Stimulated activated CD8-positive, alpha-beta memory T cell treated with anti-CD3 and anti-CD28 coated beads, Interleukin-4, amount 100 ng/mL, for 24 hours (primary cell): ENCODE measurements at regions not wholly inside any gene's neighbourhood (a gene's known extent, or its start where the extent isn't known, plus 50 kb on each side); places are given as distances from the start of the nearest gene placed in this dataset.
"Not testable (repeated sequence)": the region's sequence is repeated elsewhere in the genome, so short reads cannot be mapped to it uniquely, and the experiment has no call there.

Experiments
- DNase-seq: peaks from one replicate; pipeline ENCODE4 v3.0.0-alpha.2; 2020; ENCODE audit warnings: low read depth

DNA sequence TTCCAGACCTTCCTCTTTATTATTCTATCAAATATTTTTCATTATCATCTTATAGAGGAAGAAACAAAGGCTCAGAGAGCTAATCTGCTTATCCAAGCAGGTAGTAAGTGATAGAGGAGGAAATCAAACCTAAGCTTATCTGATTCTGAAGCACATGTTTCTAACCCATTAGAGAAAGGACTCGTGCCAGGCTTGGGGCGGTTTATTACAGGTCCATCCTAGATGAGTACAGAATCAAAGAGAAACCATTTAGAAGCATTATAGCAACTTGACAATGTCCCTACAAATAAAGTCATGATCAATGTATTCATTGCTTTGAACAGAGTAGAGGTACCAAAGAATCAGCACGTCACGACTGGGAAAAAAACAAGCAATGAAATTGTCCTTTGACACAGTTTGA, 303.0 kb downstream of the CYRIA start:
- no peak for DNase-seq

DNA sequence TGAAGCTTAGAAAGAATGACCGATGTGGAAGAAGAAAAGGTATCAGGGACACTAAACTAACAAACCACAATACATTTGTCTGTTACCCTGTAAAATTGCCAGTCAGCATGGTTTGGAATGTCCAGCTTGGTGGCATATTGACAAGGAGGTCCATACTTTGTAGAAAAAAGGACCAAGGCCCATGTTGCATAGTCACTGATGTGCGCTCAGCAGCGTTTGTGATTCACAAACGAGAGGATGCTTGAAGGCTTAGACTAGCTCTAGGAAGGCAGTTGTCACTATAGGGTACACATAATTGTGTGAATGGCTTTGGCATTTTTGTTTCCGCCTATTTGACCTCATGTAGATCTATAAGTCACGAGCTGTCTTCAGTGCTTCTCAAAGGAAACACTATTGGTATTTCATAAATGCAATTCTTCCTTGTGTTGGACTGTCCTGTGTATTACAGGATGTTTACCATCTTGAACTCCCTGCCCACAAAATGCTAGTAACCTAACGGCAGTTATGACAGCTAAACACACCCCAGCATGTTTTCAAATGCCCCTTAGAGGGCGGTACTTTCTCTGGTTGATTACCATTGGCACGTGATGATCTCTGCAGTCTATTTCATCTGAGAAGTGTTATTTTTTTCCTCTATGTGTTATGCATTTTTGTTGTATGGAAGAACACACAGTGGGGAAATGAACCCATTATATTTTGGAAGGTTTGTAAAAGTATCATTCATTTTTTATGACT, 304.2 kb downstream of the CYRIA start:
- no peak for DNase-seq

DNA sequence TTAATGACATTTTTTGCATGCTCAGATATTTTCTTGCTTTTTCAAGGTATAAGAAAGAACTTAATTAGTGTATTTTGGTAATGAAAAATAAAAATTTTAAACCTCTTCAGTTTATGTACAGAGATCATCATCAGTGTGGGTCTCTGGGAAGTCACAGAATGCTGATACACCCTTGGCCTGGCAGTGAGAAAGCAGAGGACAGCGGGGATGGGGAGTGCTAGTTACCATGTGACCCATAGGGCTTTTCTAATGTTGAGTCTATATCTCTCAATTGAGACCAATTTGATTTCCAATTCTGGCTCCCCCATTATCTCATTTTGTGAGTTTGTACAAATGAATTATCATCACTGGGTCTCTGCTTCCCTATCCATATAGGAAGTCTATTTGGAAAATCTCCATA, 305.7 kb downstream of the CYRIA start:
- no peak for DNase-seq

DNA sequence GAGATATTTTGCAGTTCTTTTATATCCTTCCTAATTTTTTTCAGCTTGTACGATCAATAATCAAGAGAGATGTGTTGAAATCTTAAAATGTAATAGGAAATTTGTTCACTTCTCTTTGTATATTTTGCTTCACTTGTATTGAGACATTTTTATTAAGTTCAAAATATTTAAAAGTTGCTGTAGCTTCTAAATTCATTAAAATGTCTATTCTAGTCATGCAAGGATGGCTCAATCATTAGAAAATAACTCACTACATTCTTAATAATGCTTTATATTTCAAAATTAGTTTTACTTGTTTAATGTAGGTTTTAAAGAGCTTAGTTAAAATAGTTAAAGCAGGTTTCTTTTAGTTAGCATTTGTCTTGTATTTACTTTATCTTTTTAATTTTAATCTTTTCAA, 308.4 kb downstream of the CYRIA start:
- no peak for DNase-seq

DNA sequence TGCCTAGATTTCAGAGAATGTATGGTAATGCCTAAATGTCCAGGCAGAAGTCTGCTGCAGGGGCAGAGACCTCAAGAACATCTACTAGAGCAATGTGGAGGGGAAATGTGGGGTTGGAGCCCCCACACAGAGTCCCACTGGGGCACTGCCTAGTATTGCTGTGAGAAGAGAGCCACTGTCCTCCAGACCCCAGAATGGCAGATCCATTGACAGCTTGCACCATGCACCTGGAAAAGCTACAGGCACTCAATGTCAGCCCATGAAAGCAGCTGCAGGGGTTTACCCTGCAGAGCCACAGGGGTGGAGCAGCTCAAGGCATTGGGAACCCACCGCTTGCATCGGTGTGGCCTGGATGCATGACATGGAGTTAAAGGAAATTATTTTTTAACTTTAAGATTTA, 314.1 kb downstream of the CYRIA start:
- no peak for DNase-seq

DNA sequence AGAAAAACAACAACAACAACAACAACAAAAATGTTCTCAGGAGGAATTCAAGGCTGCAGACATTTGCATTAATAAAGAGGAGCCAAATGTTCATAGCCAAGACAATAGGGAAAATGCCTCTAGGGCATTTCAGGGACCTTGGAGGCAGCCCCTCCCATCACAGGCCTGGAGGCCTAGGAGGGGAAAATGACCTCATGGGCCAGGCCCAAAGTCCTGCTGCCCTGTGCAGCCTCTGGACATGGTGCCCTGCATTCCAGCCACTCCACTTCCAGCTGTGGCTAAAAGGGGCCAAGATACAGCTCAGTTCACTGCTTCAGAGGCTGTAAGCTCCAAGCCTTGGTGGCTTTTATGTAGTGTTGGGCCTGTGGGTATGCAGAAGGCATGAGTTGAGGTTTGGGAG, 314.5 kb downstream of the CYRIA start:
- no peak for DNase-seq

DNA sequence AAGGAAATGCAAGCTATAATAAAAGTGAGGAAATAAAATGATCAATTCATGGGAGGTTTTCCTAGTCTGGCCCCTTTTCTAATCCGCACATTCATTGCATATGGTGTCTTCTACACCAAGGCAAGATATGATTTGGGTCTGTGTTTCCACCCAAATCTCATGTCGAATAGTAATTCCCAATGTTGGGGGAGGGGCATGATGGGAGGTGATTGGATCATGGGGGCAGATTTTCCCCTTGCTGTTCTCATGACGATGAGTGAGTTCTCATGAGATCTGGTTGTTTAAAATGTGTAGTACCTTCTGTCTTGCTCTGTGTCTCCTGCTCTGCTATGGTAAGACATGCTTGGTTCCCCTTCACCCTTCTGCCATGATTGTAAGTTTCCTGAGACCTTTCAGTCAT, 315.4 kb downstream of the CYRIA start:
- DNase-seq: no peak

DNA sequence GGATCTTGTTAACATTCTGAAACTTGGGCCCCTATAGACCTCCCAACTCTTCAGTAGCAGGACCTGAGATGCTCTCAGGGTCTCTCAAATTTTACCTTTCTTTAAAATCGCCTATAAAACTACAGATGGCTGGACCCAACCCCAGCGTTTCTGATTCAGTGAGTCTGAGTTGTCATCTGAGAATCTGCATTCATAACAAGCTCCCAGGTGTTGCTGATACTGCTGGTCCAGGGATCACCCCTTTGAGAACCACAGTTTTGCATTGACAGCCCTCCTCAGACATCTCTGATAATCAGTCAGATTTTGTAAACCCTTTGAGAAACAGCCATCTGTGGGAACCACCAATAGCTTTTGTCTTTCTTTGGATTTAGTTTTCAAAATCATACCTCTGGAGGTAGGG, 315.8 kb downstream of the CYRIA start:
- no peak for DNase-seq

DNA sequence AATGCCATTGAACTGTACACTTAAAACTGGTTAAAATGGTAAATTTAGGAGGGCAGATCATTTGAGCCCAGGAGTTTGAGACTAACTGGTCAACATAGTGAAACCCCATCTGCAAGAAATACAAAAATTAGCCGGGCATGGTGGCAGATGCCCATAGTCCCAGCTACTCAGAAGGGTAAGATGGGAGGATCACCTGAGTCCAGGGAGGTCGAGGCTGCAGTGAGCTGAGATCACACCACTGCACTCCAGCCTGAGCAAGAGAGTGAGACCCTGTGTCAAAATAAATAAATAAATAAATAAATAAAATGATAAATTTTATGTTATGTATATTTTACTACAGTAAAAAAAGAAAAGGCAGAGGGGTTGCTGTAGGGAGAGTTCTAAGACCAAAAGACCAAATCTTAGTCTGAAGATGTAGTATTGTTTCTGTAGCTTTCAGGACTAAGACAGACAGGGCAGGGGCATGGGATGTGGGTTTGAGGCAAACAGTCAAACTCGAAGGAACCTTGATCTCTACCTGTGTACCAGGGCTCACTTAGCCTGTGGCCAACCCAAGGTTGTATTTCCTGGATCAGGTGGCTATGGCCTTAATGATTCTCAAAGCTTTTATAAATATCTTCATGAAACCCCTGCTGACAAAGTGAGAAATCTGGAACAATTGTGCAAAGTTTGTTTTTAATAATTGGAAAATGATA, 316.7 kb downstream of the CYRIA start:
- no peak for DNase-seq

DNA sequence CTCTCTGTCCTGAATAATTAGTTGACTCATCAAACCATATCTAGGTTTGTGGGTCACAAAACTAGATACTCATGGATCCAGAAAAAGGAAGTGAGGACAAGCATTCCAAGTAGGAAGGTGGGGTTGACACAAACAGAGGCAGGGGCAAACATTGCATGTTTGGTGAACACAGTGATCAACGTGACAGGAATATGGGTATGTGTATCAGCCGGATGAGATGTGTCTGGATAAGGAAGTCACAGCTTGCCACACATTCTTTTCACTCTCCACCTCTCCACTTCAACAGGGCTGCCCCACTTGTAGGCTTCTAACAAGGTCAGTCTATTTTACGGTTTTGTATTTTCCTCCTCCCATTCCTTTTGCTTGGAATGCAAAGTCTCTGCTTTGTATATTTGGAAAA, 319.0 kb downstream of the CYRIA start:
- DNase-seq: no peak

DNA sequence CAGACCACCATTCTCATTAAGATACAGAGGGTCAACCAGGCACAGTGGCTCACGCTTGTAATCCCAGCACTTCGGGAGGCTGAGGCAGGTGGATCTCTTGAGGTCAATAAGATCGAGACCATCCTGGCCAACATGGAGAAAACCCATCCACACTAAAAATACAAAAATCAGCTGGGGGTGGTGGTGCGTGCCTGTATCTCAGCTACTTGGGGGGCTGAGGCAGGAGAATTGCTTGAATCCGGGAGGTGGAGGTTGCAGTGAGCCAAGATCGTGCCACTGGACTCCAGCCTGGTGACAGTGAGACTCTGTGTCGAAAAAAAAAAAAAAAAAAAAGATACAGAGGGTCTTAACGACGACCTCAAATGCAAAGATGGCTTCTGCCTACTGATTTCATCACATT, 320.4 kb downstream of the CYRIA start:
- not testable (repeated sequence) for DNase-seq

DNA sequence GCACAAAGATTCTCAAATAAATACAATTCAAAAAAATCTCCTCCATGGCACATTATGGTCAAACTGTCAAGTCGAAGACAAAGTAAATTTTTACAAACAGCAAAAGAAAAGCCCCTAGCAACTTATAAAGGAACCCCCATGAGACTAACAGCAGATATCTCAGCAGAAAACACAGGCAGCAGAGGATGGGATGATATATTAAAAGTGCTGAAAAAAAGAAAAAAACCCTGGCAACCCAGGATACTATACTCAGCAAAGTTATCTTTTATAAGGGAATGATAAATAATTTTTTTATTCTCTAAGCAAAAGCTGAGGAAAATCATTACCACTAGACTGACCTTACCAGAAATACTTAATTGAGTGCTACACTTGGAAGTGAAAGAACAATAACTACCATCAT, 326.4 kb downstream of the CYRIA start:
- DNase-seq: no peak

DNA sequence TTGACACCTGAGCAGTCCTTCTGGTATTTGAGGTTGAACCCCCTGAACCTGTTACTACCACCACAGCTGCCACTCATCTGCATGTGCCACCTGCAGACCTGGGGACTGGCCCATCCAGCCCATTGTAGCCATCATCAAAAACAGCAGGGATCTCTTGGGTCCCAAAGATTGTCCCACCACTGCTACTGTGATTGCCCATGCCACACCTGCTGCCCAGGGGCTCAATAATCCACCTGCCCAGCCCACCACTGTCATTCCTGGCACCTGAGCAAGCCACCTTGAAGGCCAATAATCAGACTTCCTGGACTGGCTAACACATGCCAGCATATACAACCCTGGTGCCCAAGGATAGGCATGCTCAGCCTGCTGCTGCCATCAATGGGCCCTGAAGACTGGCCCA, 327.6 kb downstream of the CYRIA start:
- DNase-seq: no peak

DNA sequence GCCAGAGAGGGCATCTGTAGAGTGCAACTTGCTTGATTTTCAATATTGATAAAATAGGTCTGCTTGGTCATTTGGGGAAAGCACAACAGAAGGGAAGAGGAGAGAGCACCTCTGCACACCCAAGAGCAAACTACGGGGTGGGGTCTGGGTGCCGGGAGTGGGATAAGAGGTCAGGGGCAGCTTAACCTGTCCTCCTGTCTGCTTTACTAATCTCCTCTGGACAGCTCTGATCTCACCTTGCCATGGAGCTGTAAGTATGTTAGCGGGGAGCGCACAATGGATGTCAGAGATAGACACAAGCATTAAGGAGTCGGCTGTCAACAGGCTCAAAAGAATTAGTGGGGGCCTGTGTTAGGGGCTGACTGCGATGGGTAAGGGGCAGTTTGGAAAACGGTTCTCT, 328.7 kb downstream of the CYRIA start:
- DNase-seq: no peak

DNA sequence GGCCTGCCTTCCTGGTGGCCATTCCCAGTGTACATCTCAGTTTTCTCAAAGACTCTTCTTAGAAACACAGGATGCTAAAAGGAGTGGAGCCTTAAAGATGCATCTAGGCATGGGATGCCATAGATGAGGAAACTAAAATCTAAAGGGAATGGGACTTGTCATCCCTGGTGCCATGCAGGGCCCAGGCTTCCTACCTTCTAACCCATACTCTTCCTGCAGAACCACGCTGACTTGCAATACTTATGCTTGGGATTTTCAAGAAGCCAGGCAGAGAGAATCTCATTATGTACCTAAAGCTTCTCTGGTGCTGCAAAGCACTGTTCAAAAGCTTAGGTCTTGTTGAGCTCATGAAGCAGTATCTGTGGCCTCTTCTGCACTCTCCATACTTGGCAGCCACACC, 329.1 kb downstream of the CYRIA start:
- DNase-seq: no peak

DNA sequence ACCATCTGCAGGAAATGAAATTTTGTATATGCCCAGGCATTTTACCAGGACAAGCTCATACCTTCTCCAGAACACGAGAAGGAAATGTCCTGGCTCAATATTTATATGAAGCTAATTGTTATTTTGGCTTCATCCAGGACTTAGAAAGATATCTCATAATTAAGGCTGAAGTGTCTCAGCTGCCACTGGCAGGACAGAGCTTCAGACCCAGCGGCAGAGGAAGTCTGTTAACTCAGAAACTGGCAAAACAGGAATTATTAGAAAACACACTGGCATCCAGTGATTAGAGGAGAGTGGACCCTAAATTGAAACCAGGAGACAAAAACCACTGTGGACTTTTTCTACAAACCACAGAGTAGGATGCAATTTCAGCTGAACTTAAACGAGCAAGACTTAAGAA, 329.7 kb downstream of the CYRIA start:
- no peak for DNase-seq

DNA sequence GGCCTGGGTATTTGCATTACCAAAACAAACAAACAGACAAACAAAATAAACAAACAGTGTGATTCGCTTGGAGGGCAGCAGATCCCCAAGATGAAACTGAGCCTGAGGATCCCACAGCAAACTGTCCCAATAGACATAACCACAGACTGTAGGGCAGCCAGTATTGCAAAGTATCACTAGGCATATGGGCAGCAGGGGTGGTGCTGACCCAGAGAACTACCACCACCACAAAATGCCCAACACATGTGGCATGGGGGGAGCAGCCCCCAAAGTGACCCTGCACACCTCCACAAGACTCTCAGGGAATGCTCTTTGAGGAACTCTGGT, 330.1 kb downstream of the CYRIA start:
- no peak for DNase-seq

DNA sequence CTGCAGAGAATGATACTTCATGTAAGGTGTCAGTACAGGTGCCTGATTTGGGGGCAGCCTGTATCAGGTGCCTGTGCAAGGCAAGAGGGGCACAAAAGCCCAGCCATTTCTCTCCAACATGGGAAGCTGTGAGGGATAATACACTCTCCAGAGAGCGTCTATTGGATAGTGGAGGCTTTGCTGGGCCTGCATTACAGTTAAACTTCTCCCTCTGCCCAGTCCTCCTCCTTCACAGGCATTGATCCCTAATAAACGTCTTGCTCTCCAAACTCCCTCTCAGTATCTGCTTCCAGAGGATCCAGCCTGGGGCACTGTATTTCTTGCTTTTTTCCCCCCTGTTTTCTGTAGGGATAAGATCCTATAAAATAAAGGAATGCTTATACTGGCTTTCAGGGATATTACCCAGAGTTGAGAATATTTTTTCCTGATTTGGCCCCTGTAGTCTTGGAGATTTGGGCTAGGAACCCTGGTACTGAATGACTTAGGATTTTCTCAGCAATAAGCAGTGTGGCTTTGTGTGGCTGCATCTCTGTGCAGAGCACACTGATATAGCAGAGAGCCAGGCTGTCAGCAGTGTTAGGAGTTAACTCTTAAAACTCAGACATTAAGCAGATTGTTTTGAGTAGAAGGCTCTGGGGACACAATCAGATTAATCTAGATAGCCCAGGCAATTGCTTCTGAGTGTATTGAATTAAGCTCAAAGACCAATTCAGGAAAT, 330.6 kb downstream of the CYRIA start:
- DNase-seq: no peak

DNA sequence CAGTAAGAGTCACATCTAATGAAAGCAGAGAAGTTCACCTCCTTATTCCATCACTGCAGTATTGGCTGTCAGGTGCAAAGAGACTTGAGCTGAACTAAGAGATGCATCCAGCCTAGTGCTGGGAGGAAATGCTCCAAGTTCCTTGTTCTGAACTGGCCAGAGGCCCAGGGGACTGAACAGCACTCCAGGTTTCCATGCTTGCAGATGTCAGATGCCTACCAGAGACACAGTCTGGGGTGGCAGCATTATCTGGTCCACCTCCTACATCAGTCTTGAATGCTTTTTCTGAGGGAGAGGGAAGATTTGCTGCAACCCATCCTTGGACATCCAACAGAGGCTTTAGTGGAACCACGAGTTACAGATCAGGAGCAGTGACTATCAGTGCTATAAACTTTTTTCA, 331.3 kb downstream of the CYRIA start:
- no peak for DNase-seq

DNA sequence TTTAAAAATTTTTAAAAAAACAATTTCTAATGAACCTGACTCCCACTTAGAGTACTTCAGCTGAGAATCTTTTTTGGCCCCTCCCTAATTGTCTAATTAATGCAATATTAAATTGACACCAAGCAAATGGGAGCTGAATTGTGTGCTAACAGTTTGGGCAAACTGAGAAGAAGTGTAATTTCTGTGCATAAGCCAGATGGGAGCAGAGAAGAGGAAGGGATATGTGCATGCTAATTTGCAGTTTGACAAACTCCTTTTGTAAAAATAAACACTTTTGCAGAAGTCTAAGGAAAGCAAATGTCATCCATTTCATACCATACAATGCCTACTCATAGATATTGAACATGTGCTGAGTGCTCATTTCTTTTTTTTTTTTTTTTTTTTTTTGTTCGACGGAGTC, 332.0 kb downstream of the CYRIA start:
- no peak for DNase-seq

DNA sequence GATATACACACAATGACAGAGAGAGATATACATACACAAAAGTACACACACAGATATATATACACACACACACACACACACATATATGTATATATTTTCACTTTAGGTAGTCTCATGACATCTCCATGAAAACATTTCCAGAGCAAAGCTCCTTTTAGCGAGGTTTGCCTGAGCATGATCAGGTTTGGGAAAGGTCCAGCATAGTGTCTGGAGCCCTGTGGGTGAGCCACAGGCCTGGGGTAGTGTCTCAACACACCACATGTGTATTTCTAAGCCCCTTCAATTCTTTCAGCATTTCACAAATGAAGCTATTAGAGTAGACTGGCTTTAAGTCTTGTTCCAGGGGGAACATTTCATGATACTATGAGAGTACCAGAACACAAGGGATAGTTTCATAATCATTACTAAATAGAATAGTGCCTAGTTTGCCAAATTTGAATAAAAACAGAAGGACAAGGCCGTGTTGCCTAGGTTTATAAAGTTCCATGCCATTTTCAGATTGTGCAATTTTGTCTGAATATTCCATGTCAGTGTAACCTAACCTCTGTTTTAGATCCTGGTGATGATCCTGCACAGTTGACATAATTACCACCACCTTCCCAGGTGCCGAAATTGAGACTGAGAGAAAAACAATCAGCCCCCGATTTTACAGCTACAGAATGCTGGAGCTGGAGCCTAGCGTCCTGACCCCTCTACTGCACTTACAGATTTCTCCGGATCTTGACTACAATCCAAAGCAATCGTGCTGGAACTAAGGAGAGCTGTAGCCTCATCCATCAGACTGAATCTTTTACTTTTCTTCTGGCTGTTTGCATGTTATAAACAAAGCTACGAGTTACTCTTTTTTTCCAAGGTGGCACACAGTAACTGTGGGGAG, 332.7 kb downstream of the CYRIA start:
- DNase-seq: no peak

DNA sequence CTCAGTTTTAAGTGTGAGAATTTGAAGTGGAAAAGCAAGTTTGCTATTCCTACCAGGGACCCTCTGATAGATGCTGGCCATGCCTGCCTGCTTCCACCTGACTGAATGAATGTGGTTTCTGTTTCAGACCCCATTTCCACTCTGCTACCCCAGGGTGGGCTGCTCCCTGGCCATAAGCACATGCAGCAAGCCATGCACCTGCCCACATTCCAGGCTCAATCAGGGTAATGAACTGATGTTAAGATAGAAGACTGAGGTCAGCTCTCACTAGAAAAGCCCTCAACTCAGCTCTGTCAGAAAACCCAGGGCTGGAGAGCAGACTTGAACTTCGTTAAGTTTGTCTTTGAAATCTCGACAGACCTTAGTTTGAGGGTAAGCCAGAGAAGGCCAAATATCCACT, 333.9 kb downstream of the CYRIA start:
- no peak for DNase-seq

DNA sequence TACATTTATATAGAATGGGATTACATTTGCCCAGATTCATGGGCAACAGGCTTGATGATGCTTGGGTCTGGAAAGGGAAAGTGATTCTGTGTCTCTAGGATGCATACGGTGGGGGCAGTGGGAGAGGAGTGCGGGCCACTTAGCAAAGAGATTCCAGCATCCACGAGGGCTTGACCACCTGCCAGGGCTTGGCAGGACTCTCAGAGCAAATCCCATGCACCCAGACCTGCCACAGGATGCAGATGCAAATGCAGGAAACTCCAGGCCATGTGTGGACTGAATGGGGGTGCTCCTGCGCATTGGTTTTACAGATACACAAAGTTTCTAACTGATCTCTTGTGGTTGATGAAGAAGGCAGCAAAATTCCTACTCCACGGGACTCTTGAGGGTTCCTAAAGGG, 334.7 kb downstream of the CYRIA start:
- DNase-seq: no peak
